AG09309 (cell line): ENCODE measurements at regions not wholly inside any gene's neighbourhood (a gene's known extent, or its start where the extent isn't known, plus 50 kb on each side); places are given as distances from the start of the nearest gene placed in this dataset.

Experiments
- DNase-seq: peaks from one replicate; pipeline ENCODE4 v3.0.0-alpha.2; 2010; ENCODE audit warnings: low read depth
- H3K4me3 ChIP-seq: 2 replicates; pipeline ENCODE4 v1.5.1; 2011; ENCODE audit warnings: mild to moderate bottlenecking, low read depth, low read length, moderate library complexity; ENCODE audit not compliant: control insufficient read depth
- CTCF ChIP-seq: IDR thresholded peaks from 2 replicates; pipeline ENCODE4 v1.5.1; 2011; ENCODE audit warnings: mild to moderate bottlenecking, low read depth, low read length, inconsistent platforms; ENCODE audit not compliant: insufficient read depth, control insufficient read depth; ENCODE audit errors: missing control alignments

DNA sequence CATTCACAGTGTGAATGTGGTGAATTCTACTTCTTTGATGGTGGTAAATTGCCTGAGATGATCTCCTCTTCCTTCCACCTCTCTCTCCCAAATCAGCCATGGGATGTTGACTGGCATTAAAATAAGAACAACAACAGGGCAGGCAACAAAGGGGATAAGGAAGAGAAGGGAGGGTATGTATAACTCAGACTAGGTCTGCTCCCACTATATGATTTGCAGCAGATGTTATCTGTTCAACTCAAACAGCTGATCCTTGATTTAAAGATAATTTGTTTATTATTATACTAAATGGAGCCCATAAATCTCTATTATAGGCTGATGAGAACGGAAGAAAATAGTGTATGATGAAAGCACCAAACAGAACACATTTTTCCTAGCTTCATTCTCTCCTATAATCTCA, 262.0 kb downstream of the BTBD3 start:
- no peak overlapping the region for H3K4me3 ChIP-seq
- no peak for DNase-seq
- TF ChIP-seq CTCF: no peak

- H3K4me3 ChIP-seq: no peak overlapping the region
- no peak for DNase-seq
- no peak for TF ChIP-seq CTCF
Measured at GRCh38 chr20:12180107-12180661, 262.5 kb downstream of the BTBD3 start.

- DNase-seq: no peak
- H3K4me3 ChIP-seq: no peak overlapping the region
- no peak for TF ChIP-seq CTCF
Measured at GRCh38 chr20:12198281-12198680, 280.6 kb downstream of the BTBD3 start.

DNA sequence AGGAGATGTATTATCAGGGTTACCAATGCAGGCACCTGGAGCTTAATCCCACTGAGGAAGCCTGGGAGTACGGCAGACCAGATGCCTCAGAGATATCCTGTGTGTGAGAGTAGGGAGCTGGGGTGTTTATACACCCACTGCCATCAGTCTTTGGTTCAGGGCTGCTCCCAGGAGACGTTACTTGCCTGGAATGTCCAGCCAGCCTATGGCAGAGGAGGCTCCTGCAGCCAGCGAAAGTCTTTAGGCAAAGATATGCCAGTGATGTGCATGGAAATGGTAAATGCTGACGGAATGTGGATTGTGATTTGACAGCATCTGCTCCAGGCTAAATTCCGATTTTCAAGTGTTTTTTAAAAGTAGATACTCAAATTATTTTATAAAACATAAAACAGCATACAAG, 282.0 kb downstream of the BTBD3 start:
- no peak overlapping the region for H3K4me3 ChIP-seq
- no peak for DNase-seq
- no peak for TF ChIP-seq CTCF

GRCh38 chr20:12201289-12201991, 283.7 kb downstream of the BTBD3 start:
- DNase-seq: no peak
- TF ChIP-seq CTCF: no peak

GRCh38 chr20:12203399-12203798, 285.7 kb downstream of the BTBD3 start:
- DNase-seq: no peak
- no peak for TF ChIP-seq CTCF
- H3K4me3 ChIP-seq: no peak overlapping the region

More at GRCh38 chr20:12201289-12201991, 283.7 kb downstream of the BTBD3 start:
- H3K4me3 ChIP-seq: no peak overlapping the region
